ENCODE measurements at regions not wholly inside any gene's neighbourhood (a gene's known extent, or its start where the extent isn't known, plus 50 kb on each side); places are given as distances from the start of the nearest gene placed in this dataset.

- TF ChIP-seq REST (IDR thresholded peaks at IDR 0.05; ENCODE audit: low read depth) (no peak), JUND (IDR thresholded peaks at IDR 0.05) (no peak), EZH2 (IDR thresholded peaks at IDR 0.05) (no peak), EZH2phosphoT487 (IDR thresholded peaks at IDR 0.05; ENCODE audit: borderline replicate concordance) (no peak), RAD21 (IDR thresholded peaks at IDR 0.05; ENCODE audit: low read depth) (no peak)
Observed at GRCh38 chr2:236333417-236334121, 69.4 kb upstream of the ASB18 start (continued).

- Histone ChIP-seq H3K9ac (ENCODE audit: low read length) (no peak overlapping the region), H3K9me3 (ENCODE audit: control insufficient read depth in 1 of 2, insufficient read depth in 1 of 2, low read depth in 1 of 2, low read length in 2 of 2) (no peaks in the 10 kb centered on the region), H3K79me2 (ENCODE audit: insufficient read depth, low read length) (no peaks in the 10 kb centered on the region), H3K4me2 (ENCODE audit: low read length) (no peak overlapping the region), H3K27me3 (ENCODE audit: insufficient read depth, low read length) (no peaks in the 10 kb centered on the region), H2AFZ (ENCODE audit: low read depth, low read length, poor library complexity, severe bottlenecking) (no peak overlapping the region), H3K36me3 (ENCODE audit: control insufficient read depth in 1 of 2, insufficient read depth in 2 of 2, low read length in 2 of 2) (no peaks in the 10 kb centered on the region), H3K4me3 (replicated peaks in 1 of 2; ENCODE audit: low read depth in 1 of 2, low read length in 2 of 2) (no peak overlapping the region), H3K27ac (ENCODE audit: low read depth, low read length) (no peak overlapping the region), H3K9me2 (ENCODE audit: insufficient read depth) (no peaks in the 10 kb centered on the region), H3K4me1 (ENCODE audit: control insufficient read depth in 1 of 2, insufficient read depth in 2 of 2, low read length in 2 of 2) (no peaks in the 10 kb centered on the region), H4K20me1 (ENCODE audit: insufficient read depth) (no peaks in the 10 kb centered on the region)
- intact Hi-C loops (cut with micrococcal nuclease): no loop called here
- no TSS peak for BruUV-seq (replicated peaks)
- ATAC-seq: no peak
- no peak for TF ChIP-seq TCF7L2 (IDR thresholded peaks at IDR 0.05; ENCODE audit: borderline replicate concordance, extremely low read depth, insufficient read depth, insufficient read length)
- TF ChIP-seq MAX (IDR thresholded peaks at IDR 0.05): no peak
- no peak for TF ChIP-seq RAD21 (IDR thresholded peaks at IDR 0.05; ENCODE audit: low read depth)
- TF ChIP-seq ZNF274 (IDR thresholded peaks at IDR 0.05; ENCODE audit: low read depth, low read length): no peak
- no peak for TF ChIP-seq SRF (IDR thresholded peaks at IDR 0.05; ENCODE audit: low read depth)
- TF ChIP-seq ZFX (IDR thresholded peaks at IDR 0.05): no peak
- no peak for TF ChIP-seq EZH2 (IDR thresholded peaks at IDR 0.05)
- no peak for DNase-seq (ENCODE audit: low read depth, low spot score)
- ChIA-PET CTCF (no interaction called here), POLR2A (no interaction called here), RAD21 (ENCODE audit: low non-redundant PET in 1 of 2, low total read pairs in 2 of 2, uncharacterized antibody in 2 of 2, unreplicated experiment in 2 of 2) (no interaction called here)
Observed at GRCh38 chr2:236334122-236334876, 70.1 kb upstream of the ASB18 start.
